22Rv1 (cell line): ENCODE measurements at regions not wholly inside any gene's neighbourhood (a gene's known extent, or its start where the extent isn't known, plus 50 kb on each side); places are given as distances from the start of the nearest gene placed in this dataset.

Experiments
- ZFX ChIP-seq: fragments of 450-650 bp; IDR thresholded peaks from 2 replicates; pipeline ENCODE4 v1.6.1; 2017; ENCODE audit warnings: antibody characterized with exemption, borderline replicate concordance
- TF ChIP-seq, protein P1 (sequence below): fragments of 450-650 bp; IDR thresholded peaks from 2 replicates; pipeline ENCODE4 v1.5.1; 2017; ENCODE audit warnings: mild to moderate bottlenecking

DNA sequence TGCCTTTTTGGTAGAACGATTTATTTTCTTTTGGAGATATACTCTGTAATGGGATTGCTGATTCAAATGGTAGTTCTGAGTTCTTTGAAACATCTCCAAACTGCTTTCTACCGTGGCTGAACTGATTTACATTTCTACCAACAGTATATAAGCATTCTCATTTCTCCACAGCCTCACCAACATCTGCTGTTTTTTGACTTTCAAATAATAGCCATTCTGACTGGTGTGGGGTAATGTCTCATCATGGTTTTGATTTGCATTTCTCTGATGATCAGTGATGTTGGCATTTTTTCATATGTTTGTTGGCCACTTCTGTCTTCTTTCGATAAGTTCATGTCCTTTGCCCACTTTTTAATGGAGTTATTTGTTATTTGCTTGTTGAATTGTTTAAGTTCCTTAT lies 154.0 kb downstream of the ABHD5 start:
- TF ChIP-seq, protein P1, sequence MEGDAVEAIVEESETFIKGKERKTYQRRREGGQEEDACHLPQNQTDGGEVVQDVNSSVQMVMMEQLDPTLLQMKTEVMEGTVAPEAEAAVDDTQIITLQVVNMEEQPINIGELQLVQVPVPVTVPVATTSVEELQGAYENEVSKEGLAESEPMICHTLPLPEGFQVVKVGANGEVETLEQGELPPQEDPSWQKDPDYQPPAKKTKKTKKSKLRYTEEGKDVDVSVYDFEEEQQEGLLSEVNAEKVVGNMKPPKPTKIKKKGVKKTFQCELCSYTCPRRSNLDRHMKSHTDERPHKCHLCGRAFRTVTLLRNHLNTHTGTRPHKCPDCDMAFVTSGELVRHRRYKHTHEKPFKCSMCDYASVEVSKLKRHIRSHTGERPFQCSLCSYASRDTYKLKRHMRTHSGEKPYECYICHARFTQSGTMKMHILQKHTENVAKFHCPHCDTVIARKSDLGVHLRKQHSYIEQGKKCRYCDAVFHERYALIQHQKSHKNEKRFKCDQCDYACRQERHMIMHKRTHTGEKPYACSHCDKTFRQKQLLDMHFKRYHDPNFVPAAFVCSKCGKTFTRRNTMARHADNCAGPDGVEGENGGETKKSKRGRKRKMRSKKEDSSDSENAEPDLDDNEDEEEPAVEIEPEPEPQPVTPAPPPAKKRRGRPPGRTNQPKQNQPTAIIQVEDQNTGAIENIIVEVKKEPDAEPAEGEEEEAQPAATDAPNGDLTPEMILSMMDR, result no peak
- TF ChIP-seq ZFX, result no peak
